ENCODE measurements at regions not wholly inside any gene's neighbourhood (a gene's known extent, or its start where the extent isn't known, plus 50 kb on each side); places are given as distances from the start of the nearest gene placed in this dataset.

GRCh38 chr16:87199901-87200300 is 117.3 kb downstream of the C16orf95 start:
- TF ChIP-seq ELK1 (IDR thresholded peaks at IDR 0.05; ENCODE audit: low read depth, low read length) (no peak), BRCA1 (IDR thresholded peaks at IDR 0.05; ENCODE audit: low read depth, low read length) (no peak), RAD21 (IDR thresholded peaks at IDR 0.05; ENCODE audit: insufficient read depth, low read depth, low read length) (no peak), USF1 (IDR thresholded peaks at IDR 0.05; ENCODE audit: borderline replicate concordance, extremely low read length, insufficient read depth, low read depth, low read length) (no peak)
